ENCODE measurements at regions not wholly inside any gene's neighbourhood (a gene's known extent, or its start where the extent isn't known, plus 50 kb on each side); places are given as distances from the start of the nearest gene placed in this dataset.
A peak's percentile ranks its signal among the peaks of the same experiment; 100 is the strongest.
"Not testable (repeated sequence)": the region's sequence is repeated elsewhere in the genome, so short reads cannot be mapped to it uniquely, and the experiment has no call there.

GRCh38 chr3:176032043-176032442 is 1165.2 kb downstream of the TBL1XR1 start:
- no peaks in the 10 kb centered on the region for H3K4me1 ChIP-seq (ENCODE audit: control insufficient read depth, insufficient read depth, low read length)

GRCh38 chr3:176016203-176016602 is 1157.1 kb downstream of the NAALADL2 start:
- peak overlapping the region; percentile 29; the same call in 1 of the 2 replicates for H3K4me3 ChIP-seq (ENCODE audit: low read depth, low read length)
- not testable (repeated sequence) for H3K36me3 ChIP-seq (ENCODE audit: control insufficient read depth, insufficient read depth, low read length); H3K27ac ChIP-seq (ENCODE audit: low read depth, low read length); H3K27me3 ChIP-seq (ENCODE audit: control insufficient read depth, insufficient read depth, low read length); H3K9me3 ChIP-seq (ENCODE audit: control insufficient read depth, insufficient read depth, low read length); H3K4me1 ChIP-seq (ENCODE audit: control insufficient read depth, insufficient read depth, low read length); H3K9ac ChIP-seq (ENCODE audit: low read depth, low read length)

More at GRCh38 chr3:176032043-176032442, 1165.2 kb downstream of the TBL1XR1 start:
- H3K9ac ChIP-seq (ENCODE audit: low read depth, low read length): no peak overlapping the region
- no peaks in the 10 kb centered on the region for H3K9me3 ChIP-seq (ENCODE audit: control insufficient read depth, insufficient read depth, low read length)
- no peak overlapping the region for H3K4me3 ChIP-seq (ENCODE audit: low read depth, low read length)
- H3K36me3 ChIP-seq (ENCODE audit: control insufficient read depth, insufficient read depth, low read length): no peaks in the 10 kb centered on the region
- no peak overlapping the region for H3K27ac ChIP-seq (ENCODE audit: low read depth, low read length)
- H3K27me3 ChIP-seq (ENCODE audit: control insufficient read depth, insufficient read depth, low read length): no peaks in the 10 kb centered on the region

GRCh38 chr3:176015228-176015627 is 1156.1 kb downstream of the NAALADL2 start:
- not testable (repeated sequence) for H3K9me3 ChIP-seq (ENCODE audit: control insufficient read depth, insufficient read depth, low read length); H3K4me3 ChIP-seq (ENCODE audit: low read depth, low read length); H3K9ac ChIP-seq (ENCODE audit: low read depth, low read length); H3K27me3 ChIP-seq (ENCODE audit: control insufficient read depth, insufficient read depth, low read length); H3K36me3 ChIP-seq (ENCODE audit: control insufficient read depth, insufficient read depth, low read length); H3K4me1 ChIP-seq (ENCODE audit: control insufficient read depth, insufficient read depth, low read length); H3K27ac ChIP-seq (ENCODE audit: low read depth, low read length)

DNA sequence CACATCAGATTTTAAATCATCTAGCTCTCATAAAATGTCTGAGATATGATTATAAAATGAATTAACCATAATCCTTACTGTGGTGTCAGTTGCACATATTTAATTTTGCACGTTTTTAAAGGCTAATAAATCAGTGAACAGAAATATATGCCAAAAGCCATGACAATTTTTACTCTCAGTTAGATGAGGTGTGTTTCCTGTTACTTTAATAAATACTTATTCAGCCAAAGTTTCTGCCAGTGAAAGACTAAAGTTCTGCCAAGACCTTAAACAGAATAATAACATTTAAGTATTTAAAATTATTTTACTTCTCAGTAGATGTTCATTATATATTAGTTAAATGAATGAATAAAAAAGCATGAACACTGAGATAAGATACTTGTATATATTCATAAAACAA is 1150.1 kb downstream of the NAALADL2 start:
- H3K4me1 ChIP-seq (ENCODE audit: control insufficient read depth, insufficient read depth, low read length): peaks cover 12% of the 10 kb centered on the region; the same call in 1 of the 2 replicates
- H3K9me3 ChIP-seq (ENCODE audit: control insufficient read depth, insufficient read depth, low read length): no peaks in the 10 kb centered on the region
- no peaks in the 10 kb centered on the region for H3K27me3 ChIP-seq (ENCODE audit: control insufficient read depth, insufficient read depth, low read length)
- no peak overlapping the region for H3K4me3 ChIP-seq (ENCODE audit: low read depth, low read length)
- no peak overlapping the region for H3K27ac ChIP-seq (ENCODE audit: low read depth, low read length)
- no peak overlapping the region for H3K9ac ChIP-seq (ENCODE audit: low read depth, low read length)
- H3K36me3 ChIP-seq (ENCODE audit: control insufficient read depth, insufficient read depth, low read length): no peaks in the 10 kb centered on the region

DNA sequence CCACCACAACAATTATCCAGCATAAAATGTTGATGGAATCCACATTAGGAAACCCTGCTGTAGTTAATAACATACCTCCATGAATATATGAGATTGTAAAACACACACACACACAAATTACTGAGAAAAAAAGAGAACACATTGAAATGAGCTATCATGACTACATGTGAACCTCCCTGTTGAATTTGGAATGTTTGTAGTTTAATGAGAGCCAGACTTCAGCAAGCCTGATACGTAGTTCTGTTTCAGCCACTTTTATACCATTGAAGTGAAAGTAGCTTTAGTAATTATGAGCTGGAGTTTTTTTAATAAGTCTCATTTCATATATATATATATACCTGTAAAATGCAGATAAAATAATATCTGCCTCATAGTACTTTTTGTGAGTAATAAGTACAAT is 1146.4 kb downstream of the NAALADL2 start:
- Histone ChIP-seq H3K4me3 (ENCODE audit: low read depth, low read length) (no peak overlapping the region), H3K9me3 (ENCODE audit: control insufficient read depth, insufficient read depth, low read length) (no peaks in the 10 kb centered on the region), H3K36me3 (ENCODE audit: control insufficient read depth, insufficient read depth, low read length) (no peaks in the 10 kb centered on the region), H3K27ac (ENCODE audit: low read depth, low read length) (no peak overlapping the region), H3K27me3 (ENCODE audit: control insufficient read depth, insufficient read depth, low read length) (no peaks in the 10 kb centered on the region), H3K4me1 (ENCODE audit: control insufficient read depth, insufficient read depth, low read length) (peaks cover 12% of the 10 kb centered on the region; the same call in 1 of the 2 replicates), H3K9ac (ENCODE audit: low read depth, low read length) (no peak overlapping the region)

DNA sequence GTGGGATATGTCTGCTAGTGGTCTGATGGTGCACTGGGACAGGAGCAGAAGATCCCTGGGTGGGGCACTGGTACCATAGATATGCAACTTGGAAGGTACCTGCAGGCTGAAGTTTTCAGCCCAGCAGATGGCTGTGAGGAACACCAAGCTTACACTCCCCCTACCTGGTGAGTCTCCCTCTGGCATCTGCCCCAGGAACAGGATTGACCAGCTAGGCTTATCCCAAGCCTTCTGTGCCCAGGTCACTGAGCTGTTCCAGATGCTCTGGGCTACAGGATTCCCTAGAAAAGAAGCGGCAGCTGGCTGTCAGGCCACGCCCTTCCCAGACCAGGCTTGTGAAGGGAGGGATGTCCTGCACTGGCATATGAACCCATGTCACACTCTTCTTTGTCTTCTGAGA is 1130.0 kb downstream of the NAALADL2 start:
- peaks cover 18% of the 10 kb centered on the region for H3K4me1 ChIP-seq (ENCODE audit: control insufficient read depth, insufficient read depth, low read length)
- H3K9ac ChIP-seq (ENCODE audit: low read depth, low read length): no peak overlapping the region

DNA sequence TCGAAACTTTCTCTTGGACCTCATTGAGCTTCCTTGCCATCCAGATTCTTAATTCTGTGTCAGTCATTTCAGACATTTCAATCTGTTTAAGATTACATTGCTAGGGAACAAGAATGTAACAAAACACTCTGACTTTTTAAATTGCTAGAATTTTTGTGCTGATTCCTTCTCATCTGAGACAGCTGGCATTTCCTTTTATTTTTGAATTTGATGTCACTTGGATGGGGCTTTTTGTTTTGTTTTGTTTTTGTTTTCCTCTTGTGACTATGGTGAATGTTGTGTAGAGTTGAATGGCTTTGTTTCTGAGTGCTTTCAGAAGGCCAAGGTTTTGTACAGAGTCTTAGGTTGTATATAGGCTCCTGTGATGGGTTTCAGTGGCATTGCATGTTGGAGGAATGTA is 1129.3 kb downstream of the NAALADL2 start:
- Histone ChIP-seq H3K27ac (ENCODE audit: low read depth, low read length) (no peak overlapping the region), H3K4me3 (ENCODE audit: low read depth, low read length) (no peak overlapping the region)

More for the DNA sequence above, 1130.0 kb downstream of the NAALADL2 start:
- Histone ChIP-seq H3K4me3 (ENCODE audit: low read depth, low read length) (no peak overlapping the region), H3K9me3 (ENCODE audit: control insufficient read depth, insufficient read depth, low read length) (no peaks in the 10 kb centered on the region), H3K27ac (ENCODE audit: low read depth, low read length) (no peak overlapping the region), H3K27me3 (ENCODE audit: control insufficient read depth, insufficient read depth, low read length) (no peaks in the 10 kb centered on the region), H3K36me3 (ENCODE audit: control insufficient read depth, insufficient read depth, low read length) (no peaks in the 10 kb centered on the region)

GRCh38 chr3:175985781-175986180 is 1126.6 kb downstream of the NAALADL2 start:
- H3K27ac ChIP-seq (ENCODE audit: low read depth, low read length): peak overlapping the region; percentile 39
- peaks cover 18% of the 10 kb centered on the region for H3K4me1 ChIP-seq (ENCODE audit: control insufficient read depth, insufficient read depth, low read length)
- no peaks in the 10 kb centered on the region for H3K36me3 ChIP-seq (ENCODE audit: control insufficient read depth, insufficient read depth, low read length)
- no peaks in the 10 kb centered on the region for H3K27me3 ChIP-seq (ENCODE audit: control insufficient read depth, insufficient read depth, low read length)
- H3K9me3 ChIP-seq (ENCODE audit: control insufficient read depth, insufficient read depth, low read length): no peaks in the 10 kb centered on the region
- H3K9ac ChIP-seq (ENCODE audit: low read depth, low read length): no peak overlapping the region
- no peak overlapping the region for H3K4me3 ChIP-seq (ENCODE audit: low read depth, low read length)

More for the DNA sequence above, 1129.3 kb downstream of the NAALADL2 start:
- Histone ChIP-seq H3K9me3 (ENCODE audit: control insufficient read depth, insufficient read depth, low read length) (no peaks in the 10 kb centered on the region), H3K27me3 (ENCODE audit: control insufficient read depth, insufficient read depth, low read length) (no peaks in the 10 kb centered on the region), H3K4me1 (ENCODE audit: control insufficient read depth, insufficient read depth, low read length) (peaks cover 18% of the 10 kb centered on the region), H3K9ac (ENCODE audit: low read depth, low read length) (no peak overlapping the region), H3K36me3 (ENCODE audit: control insufficient read depth, insufficient read depth, low read length) (no peaks in the 10 kb centered on the region)

GRCh38 chr3:175983379-175983778 is 1124.2 kb downstream of the NAALADL2 start:
- no peaks in the 10 kb centered on the region for H3K36me3 ChIP-seq (ENCODE audit: control insufficient read depth, insufficient read depth, low read length)
- H3K4me1 ChIP-seq (ENCODE audit: control insufficient read depth, insufficient read depth, low read length): peaks cover 18% of the 10 kb centered on the region
- no peak overlapping the region for H3K4me3 ChIP-seq (ENCODE audit: low read depth, low read length)
- no peak overlapping the region for H3K9ac ChIP-seq (ENCODE audit: low read depth, low read length)
- H3K27ac ChIP-seq (ENCODE audit: low read depth, low read length): no peak overlapping the region
- no peaks in the 10 kb centered on the region for H3K27me3 ChIP-seq (ENCODE audit: control insufficient read depth, insufficient read depth, low read length)
- no peaks in the 10 kb centered on the region for H3K9me3 ChIP-seq (ENCODE audit: control insufficient read depth, insufficient read depth, low read length)

GRCh38 chr3:175980486-175981090 is 1121.5 kb downstream of the NAALADL2 start:
- Histone ChIP-seq H3K4me3 (ENCODE audit: low read depth, low read length) (no peak overlapping the region), H3K9ac (ENCODE audit: low read depth, low read length) (no peak overlapping the region), H3K4me1 (ENCODE audit: control insufficient read depth, insufficient read depth, low read length) (peaks cover 7% of the 10 kb centered on the region), H3K27ac (ENCODE audit: low read depth, low read length) (no peak overlapping the region), H3K27me3 (ENCODE audit: control insufficient read depth, insufficient read depth, low read length) (no peaks in the 10 kb centered on the region), H3K36me3 (ENCODE audit: control insufficient read depth, insufficient read depth, low read length) (no peaks in the 10 kb centered on the region), H3K9me3 (ENCODE audit: control insufficient read depth, insufficient read depth, low read length) (no peaks in the 10 kb centered on the region)

DNA sequence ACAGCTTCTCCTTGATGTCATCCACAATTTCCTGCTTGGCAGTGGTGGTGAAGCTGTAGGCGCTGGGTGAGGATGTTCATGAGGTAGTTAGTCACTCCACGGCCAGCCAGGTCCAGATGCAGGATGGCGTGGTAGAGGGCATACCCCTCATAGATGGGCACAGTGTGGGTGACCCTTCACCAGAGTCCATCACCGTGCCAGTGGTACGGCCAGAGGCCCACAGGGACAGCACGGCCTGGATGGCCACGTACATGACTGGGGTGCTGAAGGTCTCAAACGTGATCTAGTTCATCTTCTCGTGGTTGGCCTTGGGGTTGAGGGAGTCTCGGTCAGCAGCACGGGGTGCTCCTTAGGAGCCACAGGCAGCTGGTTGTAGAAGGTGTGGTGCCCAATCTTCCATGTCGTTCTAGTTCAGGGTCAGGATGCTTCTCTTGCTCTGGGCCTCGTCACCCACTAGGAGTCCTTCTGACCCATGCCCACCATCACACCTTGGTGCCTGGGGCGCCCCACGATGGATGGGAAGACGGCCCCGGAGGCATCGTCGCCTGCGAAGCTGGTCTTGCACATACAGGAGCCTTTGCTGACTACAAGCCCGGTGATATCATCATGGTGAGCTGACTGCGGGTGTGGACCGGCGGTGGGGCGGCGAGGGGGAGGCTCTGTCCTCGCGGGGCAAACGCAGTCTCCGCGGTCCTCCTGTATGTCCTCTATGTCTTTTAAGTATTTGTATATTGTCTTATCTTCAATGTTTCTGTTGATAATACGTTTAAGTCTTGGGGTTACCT is 1119.0 kb downstream of the NAALADL2 start:
- H3K9ac ChIP-seq (ENCODE audit: low read depth, low read length): no peak overlapping the region
- no peak overlapping the region for H3K4me3 ChIP-seq (ENCODE audit: low read depth, low read length)
- H3K36me3 ChIP-seq (ENCODE audit: control insufficient read depth, insufficient read depth, low read length): no peaks in the 10 kb centered on the region
- no peak overlapping the region for H3K27ac ChIP-seq (ENCODE audit: low read depth, low read length)
- no peaks in the 10 kb centered on the region for H3K9me3 ChIP-seq (ENCODE audit: control insufficient read depth, insufficient read depth, low read length)
- H3K27me3 ChIP-seq (ENCODE audit: control insufficient read depth, insufficient read depth, low read length): no peaks in the 10 kb centered on the region
- no peaks in the 10 kb centered on the region for H3K4me1 ChIP-seq (ENCODE audit: control insufficient read depth, insufficient read depth, low read length)

Data from HUES48 (cell line).